ENCODE measurements at regions not wholly inside any gene's neighbourhood (a gene's known extent, or its start where the extent isn't known, plus 50 kb on each side); places are given as distances from the start of the nearest gene placed in this dataset.

- TF ChIP-seq ZNF8 (CRISPR knock-in tag; IDR thresholded peaks at IDR 0.05) (no peak), TSHZ2 (CRISPR knock-in tag; IDR thresholded peaks at IDR 0.05) (no peak), SNAI2 (CRISPR knock-in tag; IDR thresholded peaks at IDR 0.05) (no peak), PPARA (CRISPR knock-in tag; IDR thresholded peaks at IDR 0.05; ENCODE audit: borderline replicate concordance) (no peak), TCF4 (CRISPR knock-in tag; IDR thresholded peaks at IDR 0.05; ENCODE audit: borderline replicate concordance) (no peak), POU6F1 (CRISPR knock-in tag; IDR thresholded peaks at IDR 0.05; ENCODE audit: borderline replicate concordance, low read depth) (no peak), ZNF70 (CRISPR knock-in tag; IDR thresholded peaks at IDR 0.05) (no peak), ZNF565 (CRISPR knock-in tag; conservative IDR thresholded peaks at IDR 0.05; ENCODE audit: low read depth) (no peak), GLIS3 (CRISPR knock-in tag; IDR thresholded peaks at IDR 0.05) (no peak), OSR1 (CRISPR knock-in tag; IDR thresholded peaks at IDR 0.05) (no peak), CSDC2 (CRISPR knock-in tag; IDR thresholded peaks at IDR 0.05) (no peak), CSRNP3 (CRISPR knock-in tag; IDR thresholded peaks at IDR 0.05) (no peak), BACH2 (CRISPR knock-in tag; IDR thresholded peaks at IDR 0.05; ENCODE audit: borderline replicate concordance) (no peak), ESRRG (CRISPR knock-in tag; IDR thresholded peaks at IDR 0.05) (no peak), ARNTL (CRISPR knock-in tag; IDR thresholded peaks at IDR 0.05; ENCODE audit: borderline replicate concordance, low read depth) (no peak), ZC3H10 (CRISPR knock-in tag; IDR thresholded peaks at IDR 0.05) (no peak)
- ATAC-seq: no peak
These were observed 93.7 kb upstream of the PTPN1 start for GRCh38 chr20:50416269-50417022.

GRCh38 chr20:50417023-50417329 is 93.2 kb upstream of the PTPN1 start:
- no peak for ATAC-seq

DNA sequence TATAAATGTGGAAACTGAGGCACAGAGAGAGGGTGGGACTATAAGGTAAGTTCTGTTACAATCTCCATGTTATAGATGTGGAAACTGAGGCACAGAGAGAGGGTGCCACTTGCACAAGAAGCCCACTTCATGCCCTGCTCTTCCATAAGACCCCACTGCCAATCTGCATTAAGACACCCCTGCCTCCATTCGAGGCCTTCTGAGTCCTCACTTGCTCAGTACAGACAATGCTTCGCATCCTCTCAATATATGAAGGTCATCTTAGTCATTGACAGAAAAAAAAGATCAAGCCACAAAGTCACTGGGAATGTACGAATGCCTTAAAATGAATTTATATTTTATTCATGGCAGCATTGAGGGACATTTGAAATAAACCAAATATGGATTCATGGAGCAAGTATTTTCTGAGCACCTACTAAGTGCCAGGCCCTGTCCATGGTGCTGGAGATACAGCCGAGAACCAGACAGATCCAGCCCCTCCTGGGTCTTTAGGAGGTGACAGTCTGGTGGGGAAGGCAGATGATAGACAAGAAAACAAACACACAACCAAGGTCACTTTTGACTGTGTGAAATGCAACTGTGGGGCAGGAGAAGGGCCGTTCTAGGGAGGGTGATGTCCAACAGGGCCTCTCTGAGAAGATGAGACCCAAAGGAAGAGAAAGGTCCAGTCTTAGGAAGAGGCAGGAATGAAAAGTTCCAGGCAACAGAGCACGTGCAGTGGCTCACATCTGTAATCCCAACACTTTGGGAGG is 92.5 kb upstream of the PTPN1 start:
- ATAC-seq: no peak
- no peak for TF ChIP-seq ZFP30 (CRISPR knock-in tag; IDR thresholded peaks at IDR 0.05)
- no peak for TF ChIP-seq ZNF565 (CRISPR knock-in tag; conservative IDR thresholded peaks at IDR 0.05; ENCODE audit: low read depth)
- no peak for TF ChIP-seq GLIS3 (CRISPR knock-in tag; IDR thresholded peaks at IDR 0.05)
- TF ChIP-seq, protein P1, sequence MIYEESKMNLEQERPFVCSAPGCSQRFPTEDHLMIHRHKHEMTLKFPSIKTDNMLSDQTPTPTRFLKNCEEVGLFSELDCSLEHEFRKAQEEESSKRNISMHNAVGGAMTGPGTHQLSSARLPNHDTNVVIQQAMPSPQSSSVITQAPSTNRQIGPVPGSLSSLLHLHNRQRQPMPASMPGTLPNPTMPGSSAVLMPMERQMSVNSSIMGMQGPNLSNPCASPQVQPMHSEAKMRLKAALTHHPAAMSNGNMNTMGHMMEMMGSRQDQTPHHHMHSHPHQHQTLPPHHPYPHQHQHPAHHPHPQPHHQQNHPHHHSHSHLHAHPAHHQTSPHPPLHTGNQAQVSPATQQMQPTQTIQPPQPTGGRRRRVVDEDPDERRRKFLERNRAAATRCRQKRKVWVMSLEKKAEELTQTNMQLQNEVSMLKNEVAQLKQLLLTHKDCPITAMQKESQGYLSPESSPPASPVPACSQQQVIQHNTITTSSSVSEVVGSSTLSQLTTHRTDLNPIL (CRISPR knock-in tag; IDR thresholded peaks at IDR 0.05; ENCODE audit: low read depth): no peak
- TF ChIP-seq ISL1 (CRISPR knock-in tag; IDR thresholded peaks at IDR 0.05): no peak
- TF ChIP-seq RARB (CRISPR knock-in tag; IDR thresholded peaks at IDR 0.05): no peak
- no peak for TF ChIP-seq CSRNP3 (CRISPR knock-in tag; IDR thresholded peaks at IDR 0.05)
- no peak for TF ChIP-seq ARNTL (CRISPR knock-in tag; IDR thresholded peaks at IDR 0.05; ENCODE audit: borderline replicate concordance, low read depth)
- no peak for TF ChIP-seq ESRRG (CRISPR knock-in tag; IDR thresholded peaks at IDR 0.05)
- TF ChIP-seq SNAI2 (CRISPR knock-in tag; IDR thresholded peaks at IDR 0.05): no peak
- TF ChIP-seq OSR1 (CRISPR knock-in tag; IDR thresholded peaks at IDR 0.05): no peak
- no peak for TF ChIP-seq TSHZ2 (CRISPR knock-in tag; IDR thresholded peaks at IDR 0.05)
- TF ChIP-seq PPARA (CRISPR knock-in tag; IDR thresholded peaks at IDR 0.05; ENCODE audit: borderline replicate concordance): no peak
- no peak for TF ChIP-seq ZFP3 (CRISPR knock-in tag; IDR thresholded peaks at IDR 0.05)
- TF ChIP-seq CSDC2 (CRISPR knock-in tag; IDR thresholded peaks at IDR 0.05): no peak

More at GRCh38 chr20:50417023-50417329, 93.2 kb upstream of the PTPN1 start:
- no peak for TF ChIP-seq ZNF8 (CRISPR knock-in tag; IDR thresholded peaks at IDR 0.05)
- TF ChIP-seq OSR1 (CRISPR knock-in tag; IDR thresholded peaks at IDR 0.05): no peak
- no peak for TF ChIP-seq SNAI2 (CRISPR knock-in tag; IDR thresholded peaks at IDR 0.05)
- no peak for TF ChIP-seq ZNF70 (CRISPR knock-in tag; IDR thresholded peaks at IDR 0.05)
- TF ChIP-seq TCF4 (CRISPR knock-in tag; IDR thresholded peaks at IDR 0.05; ENCODE audit: borderline replicate concordance): no peak
- no peak for TF ChIP-seq GLIS3 (CRISPR knock-in tag; IDR thresholded peaks at IDR 0.05)

Measured in SK-N-SH treated with all-trans-retinoic acid at 6 μM for 48 hours (cell line).